ENCODE measurements at regions not wholly inside any gene's neighbourhood (a gene's known extent, or its start where the extent isn't known, plus 50 kb on each side); places are given as distances from the start of the nearest gene placed in this dataset.

- TF ChIP-seq CTCF (IDR thresholded peaks at IDR 0.05; ENCODE audit: insufficient read depth, low read length, poor library complexity, severe bottlenecking), result no peak
- Histone ChIP-seq H3K4me3 (ENCODE audit: low read depth, low read length) (no peak overlapping the region), H3K36me3 (ENCODE audit: control insufficient read depth, insufficient read depth, low read length) (no peaks in the 10 kb centered on the region), H3K27me3 (ENCODE audit: control insufficient read depth, insufficient read depth, low read length) (no peaks in the 10 kb centered on the region)
- no peak for DNase-seq (ENCODE audit: low read depth)
Measured at GRCh38 chr15:87374339-87374738, 882.2 kb downstream of the NTRK3 start.

GRCh38 chr15:87369269-87369668, 887.3 kb downstream of the NTRK3 start:
- peak; percentile 89 for DNase-seq (ENCODE audit: low read depth)
- H3K36me3 ChIP-seq (ENCODE audit: control insufficient read depth, insufficient read depth, low read length), result no peaks in the 10 kb centered on the region
- TF ChIP-seq CTCF (IDR thresholded peaks at IDR 0.05; ENCODE audit: insufficient read depth, low read length, poor library complexity, severe bottlenecking), result no peak
- no peaks in the 10 kb centered on the region for H3K27me3 ChIP-seq (ENCODE audit: control insufficient read depth, insufficient read depth, low read length)
- H3K4me3 ChIP-seq (ENCODE audit: low read depth, low read length), result no peak overlapping the region

- Histone ChIP-seq H3K4me3 (ENCODE audit: low read depth, low read length) (no peak overlapping the region), H3K36me3 (ENCODE audit: control insufficient read depth, insufficient read depth, low read length) (no peaks in the 10 kb centered on the region), H3K27me3 (ENCODE audit: control insufficient read depth, insufficient read depth, low read length) (no peaks in the 10 kb centered on the region)
- no peak for DNase-seq (ENCODE audit: low read depth)
- TF ChIP-seq CTCF (IDR thresholded peaks at IDR 0.05; ENCODE audit: insufficient read depth, low read length, poor library complexity, severe bottlenecking), result no peak
Measured at GRCh38 chr15:87368511-87368910, 888.0 kb downstream of the NTRK3 start.

- Histone ChIP-seq H3K36me3 (ENCODE audit: control insufficient read depth, insufficient read depth, low read length) (no peaks in the 10 kb centered on the region), H3K4me3 (ENCODE audit: low read depth, low read length) (no peak overlapping the region), H3K27me3 (ENCODE audit: control insufficient read depth, insufficient read depth, low read length) (no peaks in the 10 kb centered on the region)
- DNase-seq (ENCODE audit: low read depth), result peak; percentile 34
- TF ChIP-seq CTCF (IDR thresholded peaks at IDR 0.05; ENCODE audit: insufficient read depth, low read length, poor library complexity, severe bottlenecking), result no peak
Measured at GRCh38 chr15:87365186-87365585, 891.4 kb downstream of the NTRK3 start.

- Histone ChIP-seq H3K36me3 (ENCODE audit: control insufficient read depth, insufficient read depth, low read length) (no peaks in the 10 kb centered on the region), H3K27me3 (ENCODE audit: control insufficient read depth, insufficient read depth, low read length) (no peaks in the 10 kb centered on the region), H3K4me3 (ENCODE audit: low read depth, low read length) (no peak overlapping the region)
- no peak for DNase-seq (ENCODE audit: low read depth)
- no peak for TF ChIP-seq CTCF (IDR thresholded peaks at IDR 0.05; ENCODE audit: insufficient read depth, low read length, poor library complexity, severe bottlenecking)
Measured at GRCh38 chr15:87362531-87362930, 894.0 kb downstream of the NTRK3 start.

GRCh38 chr15:87357637-87358313, 898.8 kb downstream of the NTRK3 start:
- H3K36me3 ChIP-seq (ENCODE audit: control insufficient read depth, insufficient read depth, low read length), result no peaks in the 10 kb centered on the region
- no peak for TF ChIP-seq CTCF (IDR thresholded peaks at IDR 0.05; ENCODE audit: insufficient read depth, low read length, poor library complexity, severe bottlenecking)
- H3K4me3 ChIP-seq (ENCODE audit: low read depth, low read length), result no peak overlapping the region
- no peak for DNase-seq (ENCODE audit: low read depth)
- H3K27me3 ChIP-seq (ENCODE audit: control insufficient read depth, insufficient read depth, low read length), result no peaks in the 10 kb centered on the region

Measured in kidney epithelial cell (primary cell).